HG03135 (cell line): ENCODE measurements at regions not wholly inside any gene's neighbourhood (a gene's known extent, or its start where the extent isn't known, plus 50 kb on each side); places are given as distances from the start of the nearest gene placed in this dataset.
"Not testable (repeated sequence)": the region's sequence is repeated elsewhere in the genome, so short reads cannot be mapped to it uniquely, and the experiment has no call there.

Experiments used
- ATAC-seq: cut with Tn5 transposase; IDR thresholded peaks from one replicate; pipeline ENCODE4 v1.9.1; 2021; ENCODE audit warnings: mild to moderate bottlenecking, moderate library complexity; ENCODE audit not compliant: unreplicated experiment

- no peak for ATAC-seq
Measured at GRCh38 chr11:71334191-71334590, 81.8 kb upstream of the SHANK2 start.

DNA sequence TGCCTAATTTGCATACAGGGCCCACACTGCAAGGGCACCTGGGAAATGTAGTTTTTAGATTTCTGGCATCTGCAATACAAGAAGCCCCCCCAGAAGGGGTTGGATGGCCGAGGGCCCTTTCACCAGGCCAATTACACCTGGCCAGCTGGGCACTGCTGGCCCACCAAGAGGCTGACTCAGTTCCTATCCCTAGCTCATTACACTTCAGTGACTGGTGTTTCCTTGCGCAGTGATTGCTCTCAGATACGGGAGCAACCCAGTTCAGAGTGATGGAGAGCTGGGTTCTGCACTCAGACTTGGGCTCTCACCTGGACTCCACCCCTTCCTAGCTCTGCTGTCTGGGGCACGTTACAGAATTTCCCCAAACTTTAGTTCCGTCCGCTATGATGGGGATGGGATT lies 81.1 kb upstream of the SHANK2 start:
- ATAC-seq: no peak

DNA sequence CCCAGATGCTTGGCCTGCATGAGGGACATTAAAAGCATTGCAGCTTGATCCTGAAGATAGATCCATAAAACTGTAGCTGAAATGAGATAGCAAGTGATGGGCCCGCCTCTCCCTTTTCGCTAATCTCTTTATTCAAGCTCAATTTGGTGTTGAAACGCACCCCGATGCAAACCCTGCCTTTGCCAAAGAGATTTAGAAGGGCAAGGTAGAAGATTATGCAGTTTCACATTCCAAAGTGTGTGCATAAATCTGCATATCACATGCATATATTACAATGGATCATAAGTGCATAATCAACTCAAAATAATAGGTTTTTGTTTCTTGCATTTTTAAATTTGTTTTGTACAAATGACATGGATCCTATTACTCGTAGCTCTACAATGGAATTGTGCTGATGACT lies 80.1 kb upstream of the SHANK2 start:
- ATAC-seq: no peak

DNA sequence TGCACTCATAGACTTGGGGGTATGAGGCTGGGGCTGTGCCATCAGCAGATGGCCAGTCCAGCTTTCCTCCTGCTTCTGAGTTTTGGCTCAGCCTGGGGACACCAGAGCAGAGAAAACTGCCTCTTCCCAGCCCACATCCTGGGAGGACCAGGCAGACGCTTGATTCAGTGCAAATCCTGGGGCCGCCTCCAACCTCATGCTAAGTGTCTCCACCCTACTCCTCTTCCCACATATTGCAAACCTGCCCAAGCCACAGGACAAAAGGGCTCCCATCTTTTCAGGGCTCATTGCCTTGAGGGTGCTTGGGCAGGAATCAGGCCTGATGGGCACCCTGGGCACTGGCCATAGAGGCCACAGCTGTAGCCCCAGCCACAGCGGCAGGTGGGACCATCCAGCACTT lies 79.7 kb upstream of the SHANK2 start:
- no peak for ATAC-seq

GRCh38 chr11:71331631-71332030 lies 79.3 kb upstream of the SHANK2 start:
- no peak for ATAC-seq

GRCh38 chr11:71330996-71331395 lies 78.6 kb upstream of the SHANK2 start:
- no peak for ATAC-seq

DNA sequence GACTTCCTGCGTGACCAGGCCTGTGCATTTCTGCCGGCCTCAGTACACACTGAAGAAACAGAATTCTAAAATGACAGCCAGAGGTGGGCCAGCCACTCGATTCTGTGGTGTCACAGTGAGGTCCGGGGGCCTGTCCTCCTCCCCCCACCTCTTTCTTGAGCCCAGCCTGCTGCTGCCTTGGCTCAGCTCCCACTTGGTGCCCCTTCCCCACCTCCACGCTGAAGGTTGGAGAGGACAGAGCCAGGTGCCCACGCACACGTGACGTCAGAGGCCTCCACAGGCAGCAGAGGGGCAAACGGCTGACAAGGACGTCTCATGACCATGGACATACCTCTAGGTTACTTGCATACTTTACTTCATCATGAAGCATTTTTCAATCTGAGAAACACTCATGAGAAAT lies 78.0 kb upstream of the SHANK2 start:
- no peak for ATAC-seq

DNA sequence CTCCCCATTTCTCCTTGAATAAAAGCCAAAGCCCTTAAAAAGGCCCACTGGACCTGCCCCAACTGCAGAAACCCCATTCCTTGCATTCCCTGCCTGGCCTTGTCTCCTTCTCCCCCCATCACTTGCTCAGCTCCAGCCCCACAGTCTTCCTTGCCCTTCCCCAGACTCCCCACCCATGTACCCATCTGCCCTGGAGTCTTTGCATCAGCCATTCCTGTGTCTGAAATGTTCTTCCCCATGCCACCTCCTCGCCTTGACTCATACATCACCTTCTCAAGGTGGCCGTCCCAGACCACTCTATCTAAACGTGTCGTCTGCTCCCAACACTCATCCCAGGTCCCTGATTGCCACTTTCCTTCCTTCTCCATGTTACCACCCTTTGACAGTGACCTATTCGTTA lies 77.4 kb upstream of the SHANK2 start:
- ATAC-seq: no peak

DNA sequence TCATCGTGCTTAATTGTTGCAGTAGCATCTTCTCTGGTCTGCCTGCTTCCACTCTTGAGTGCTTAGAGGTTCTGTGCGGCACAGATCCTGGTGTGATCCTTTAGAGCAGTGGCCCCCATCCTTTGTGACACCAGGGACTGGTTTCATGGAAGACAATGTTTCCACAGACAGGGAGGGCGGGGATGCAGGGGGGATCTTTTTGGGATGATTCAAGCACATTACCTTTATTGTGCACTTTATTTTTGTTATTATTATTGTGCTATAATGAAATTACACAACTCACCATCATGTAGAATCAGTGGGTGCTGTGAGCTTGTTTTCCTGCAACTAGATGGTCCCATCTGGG lies 76.8 kb upstream of the SHANK2 start:
- ATAC-seq: no peak

DNA sequence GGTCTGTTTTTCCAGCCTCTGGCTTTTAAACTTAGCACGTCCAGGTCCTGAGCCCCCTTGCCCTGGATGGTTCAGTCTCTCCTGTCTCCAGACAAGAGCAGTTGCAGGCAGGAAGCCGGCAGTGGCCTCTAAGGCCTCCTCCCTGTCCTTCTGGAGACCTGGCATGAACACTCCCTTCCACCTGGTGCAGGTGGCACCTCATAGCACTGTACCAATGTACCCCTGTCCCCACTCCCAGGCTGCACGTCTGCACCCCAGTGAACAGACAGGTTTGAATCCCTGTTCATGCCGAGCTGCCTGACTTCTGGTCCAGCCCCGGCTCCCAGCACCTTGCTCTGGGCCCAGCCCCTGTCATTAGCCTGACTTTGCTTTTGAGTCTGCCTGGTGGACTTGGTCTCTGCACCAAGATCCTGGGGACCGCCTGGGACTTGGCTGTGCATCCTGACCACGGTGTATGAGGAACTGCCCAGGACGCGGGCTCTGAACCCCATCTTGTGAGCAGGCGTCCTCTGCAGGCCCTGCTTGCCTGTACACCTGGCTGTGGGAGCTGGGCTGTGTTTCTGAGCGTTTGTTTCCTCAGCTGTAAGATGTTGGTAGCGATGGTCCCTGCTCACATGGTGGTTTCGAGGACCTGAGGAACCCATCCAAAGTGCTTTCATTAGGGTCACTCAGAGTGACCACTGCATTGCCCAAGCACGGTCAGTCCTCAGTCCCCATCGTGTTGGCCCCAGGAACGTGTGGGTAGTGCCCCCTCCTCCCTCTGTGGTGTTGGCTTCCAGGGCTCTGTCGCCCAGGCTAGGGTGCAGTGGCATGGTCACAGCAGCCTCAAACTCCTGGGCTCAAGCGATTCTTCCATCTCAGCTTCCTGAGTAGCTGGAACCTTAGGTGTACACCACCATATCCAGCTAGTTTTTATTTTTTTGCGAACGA lies 75.0 kb upstream of the SHANK2 start:
- ATAC-seq: no peak

- ATAC-seq: no peak
Measured at GRCh38 chr11:71326328-71326940, 74.1 kb upstream of the SHANK2 start.

DNA sequence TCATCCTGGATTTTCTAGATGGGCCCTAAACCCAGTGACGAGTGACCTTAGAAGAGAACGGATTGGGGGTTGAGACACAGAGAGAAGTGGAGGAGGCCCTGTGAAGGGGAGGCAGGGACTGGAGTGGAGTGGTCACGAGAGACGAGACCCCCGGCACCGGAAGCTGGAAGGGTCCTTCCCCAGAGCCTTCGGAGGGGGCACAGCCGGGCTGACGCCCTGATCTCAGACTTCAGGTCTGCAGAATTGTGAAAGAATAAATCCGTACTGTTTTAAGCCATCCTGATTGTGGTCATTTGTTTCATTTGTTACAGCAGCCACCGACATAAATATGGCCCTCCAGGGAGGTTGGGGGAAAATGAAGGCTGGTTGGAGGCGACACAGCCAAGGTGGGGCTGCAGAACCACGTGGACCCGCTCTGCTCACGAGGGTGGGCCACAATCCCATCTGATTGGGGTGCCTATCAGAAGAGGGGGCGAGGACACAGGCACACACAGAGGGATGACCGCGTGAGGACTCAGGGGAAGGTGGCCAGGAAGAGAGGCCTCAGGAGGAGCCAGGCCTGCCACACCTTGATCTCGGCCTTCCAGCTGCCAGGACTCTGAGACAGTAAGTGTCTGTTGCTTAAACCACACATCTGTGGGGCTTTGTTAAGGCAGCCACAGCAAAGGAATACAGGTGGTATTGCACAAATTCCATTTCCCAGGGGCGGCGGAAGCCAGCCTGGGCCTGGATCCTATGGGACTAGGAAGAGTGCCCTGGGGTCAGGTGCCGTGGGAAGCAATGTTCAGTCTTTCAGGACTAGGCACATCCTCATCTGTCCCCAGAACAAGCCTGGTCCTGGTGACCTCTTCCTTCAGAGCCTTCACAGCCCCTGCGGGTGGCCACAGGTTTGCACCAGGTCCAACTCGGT lies 73.3 kb upstream of the SHANK2 start:
- no peak for ATAC-seq

- ATAC-seq: no peak
Measured at GRCh38 chr11:71324788-71325417, 72.5 kb upstream of the SHANK2 start.

DNA sequence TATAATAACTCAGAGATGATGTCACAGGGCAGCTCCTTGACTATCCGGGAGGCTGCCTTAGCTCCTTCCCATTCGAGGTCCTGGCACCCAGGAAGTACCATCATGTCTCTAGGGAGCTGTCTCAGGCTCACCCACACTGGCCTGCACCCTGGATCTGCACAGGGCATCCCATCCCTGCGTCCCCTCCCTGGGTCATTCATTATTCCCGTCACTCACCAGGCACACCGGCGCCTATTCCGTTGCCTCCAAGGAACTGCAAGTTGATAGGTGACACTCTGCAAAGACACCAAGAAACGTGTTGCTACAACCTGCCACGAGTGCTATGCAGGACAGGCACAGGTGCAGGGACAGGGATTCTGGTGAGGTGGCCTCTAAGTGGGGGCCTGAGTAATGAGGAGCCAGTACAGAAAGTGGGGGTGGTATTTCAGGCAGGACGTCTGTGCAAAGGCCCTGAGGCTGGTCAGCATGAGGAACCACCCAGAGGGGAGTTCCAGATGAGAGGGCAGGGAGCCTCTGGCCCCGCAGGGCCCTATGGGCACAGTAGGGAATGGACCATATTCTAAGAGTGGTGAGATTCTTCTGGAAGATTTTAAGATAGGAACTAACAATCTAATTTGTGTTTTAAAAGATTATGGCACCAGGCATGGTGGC lies 71.6 kb upstream of the SHANK2 start:
- no peak for ATAC-seq

- ATAC-seq: no peak
Measured at GRCh38 chr11:71322861-71323582, 70.6 kb upstream of the SHANK2 start.

DNA sequence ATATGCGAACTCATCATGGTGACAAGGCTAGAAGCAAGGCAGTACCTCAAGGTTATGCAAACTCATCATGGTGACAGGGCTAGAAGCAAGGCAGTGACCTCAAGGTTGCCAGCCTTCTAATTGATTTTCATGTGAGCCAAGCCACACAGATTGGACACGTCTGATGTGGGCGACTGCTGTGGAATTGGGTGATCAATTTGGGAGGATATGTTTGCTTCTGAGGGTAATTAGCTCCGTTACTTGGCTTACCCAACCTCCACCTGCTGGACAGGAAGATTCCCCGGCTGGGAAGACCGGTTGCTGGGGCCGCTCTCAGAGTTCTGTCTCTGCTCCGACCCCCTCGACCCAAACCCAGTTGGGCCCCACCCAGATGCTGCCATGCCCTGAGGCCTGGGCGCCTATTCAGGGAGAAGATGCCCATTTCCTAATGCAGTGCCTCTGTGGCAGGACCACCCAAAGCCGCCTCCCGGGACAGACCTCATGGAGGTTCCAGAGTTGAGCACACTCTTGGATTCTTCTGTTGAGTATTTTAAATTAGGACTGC lies 69.9 kb upstream of the SHANK2 start:
- ATAC-seq: no peak

DNA sequence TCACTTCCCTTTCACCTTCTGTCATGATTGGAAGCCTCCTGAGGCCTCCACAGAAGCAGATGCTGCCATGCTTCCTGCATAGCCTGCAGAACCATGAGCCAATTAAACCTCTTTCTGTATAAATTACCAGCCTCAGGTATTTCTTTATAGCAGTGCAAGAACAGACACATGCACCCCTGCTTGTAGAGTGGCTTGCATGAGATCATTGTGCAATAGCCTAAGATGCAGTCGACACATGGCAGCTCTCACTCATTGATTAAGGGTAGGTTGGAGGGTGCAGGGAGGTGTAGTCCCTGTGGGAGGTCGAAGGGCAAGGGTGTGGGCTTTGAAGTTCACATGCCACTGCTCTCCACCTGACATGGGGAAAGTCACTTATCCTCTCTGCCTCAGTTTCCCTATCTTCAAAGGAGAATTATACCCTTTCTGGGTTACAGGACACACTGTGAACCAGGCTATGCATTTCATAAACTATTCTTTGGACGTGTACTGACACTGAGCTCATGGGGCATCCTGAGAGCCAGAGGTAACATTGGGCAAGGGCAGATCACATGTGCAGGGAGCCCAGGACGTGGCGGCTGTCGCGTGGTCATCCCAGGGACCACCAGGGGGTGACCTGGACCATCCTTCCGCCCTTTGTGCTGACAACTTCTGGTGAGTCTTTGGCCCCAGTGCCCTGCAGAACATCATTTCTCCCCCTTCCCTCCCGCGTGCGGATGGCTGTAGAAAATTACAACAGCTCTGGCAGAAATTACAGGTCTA lies 69.2 kb upstream of the SHANK2 start:
- no peak for ATAC-seq

- ATAC-seq: no peak
Measured at GRCh38 chr11:71316701-71317100, 64.3 kb upstream of the SHANK2 start.

- ATAC-seq: not testable (repeated sequence)
Measured at GRCh38 chr11:71312616-71313015, 60.2 kb upstream of the SHANK2 start.
